Esophagus squamous epithelium (tissue), 5 donors: ENCODE measurements at regions not wholly inside any gene's neighbourhood (a gene's known extent, or its start where the extent isn't known, plus 50 kb on each side); places are given as distances from the start of the nearest gene placed in this dataset.

Experiments
- DNase-seq: peaks from one replicate; lab custom pipeline; 2025; lab: John Stamatoyannopoulos, UW
- H3K27ac ChIP-seq, 4 donors: fragments of 200-600 bp; sonication (generic); one replicate each; pipeline ENCODE4 v1.5.1; 2016 to 2019; ENCODE audit warnings: mild to moderate bottlenecking in 1 of 4
- H3K27me3 ChIP-seq, 4 donors: fragments of 200-600 bp; sonication (generic); 1 replicate in 3 of 4; 2 replicates in 1 of 4; pipeline versions ENCODE4 v1.5.1 to v1.6.0; 2017 to 2021; ENCODE audit warnings: antibody characterized with exemption in 1 of 4
- H3K36me3 ChIP-seq, 3 donors: fragments of 200-600 bp; sonication (generic); one replicate each; pipeline ENCODE4 v1.5.1; 2016 to 2019
- H3K4me1 ChIP-seq, 3 donors: fragments of 200-600 bp; sonication (generic); one replicate each; pipeline ENCODE4 v1.5.1; 2017 to 2019
- H3K4me3 ChIP-seq, 4 donors: fragments of 200-600 bp; sonication (generic); 1 replicate in 3 of 4; 2 replicates in 1 of 4; pipeline ENCODE4 v1.5.1; 2016 to 2019; ENCODE audit warnings: mild to moderate bottlenecking in 2 of 4, moderate library complexity in 1 of 4
- H3K9me3 ChIP-seq, 3 donors: fragments of 200-600 bp; sonication (generic); one replicate each; pipeline ENCODE4 v1.5.1; 2016 to 2019
- POLR2A ChIP-seq, 4 donors: fragments of 450-650 bp; IDR thresholded peaks; one replicate each; pipeline ENCODE4 v1.6.1; 2017; ENCODE audit warnings: antibody characterized with exemption in 4 of 4, mild to moderate bottlenecking in 4 of 4, moderate library complexity in 3 of 4
- WGBS, 2 donors: methylation state at CpG; one replicate each; pipeline ENCODE4 v1.1.5; 2018; 5-methylcytosine and 5-hydroxymethylcytosine counted together
- intact Hi-C: fragments of 100-400 bp; cut with DNase I; formaldehyde crosslinking; loops from one replicate; pipeline ENCODE4 v1.15.0; 2022
- TF ChIP-seq, protein P1 (sequence below), 6 experiments: fragments of 450-650 bp in 4 of 6; fragments of 200-600 bp in 2 of 6; sonication (generic) in 2 of 6; IDR thresholded peaks; one replicate each; pipeline ENCODE4 v1.5.1; 2016 to 2019; ENCODE audit warnings: antibody characterized with exemption in 6 of 6, mild to moderate bottlenecking in 4 of 6, moderate library complexity in 4 of 6
- donor health status: DM: yes; HTN: yes; CAD: no.

DNA sequence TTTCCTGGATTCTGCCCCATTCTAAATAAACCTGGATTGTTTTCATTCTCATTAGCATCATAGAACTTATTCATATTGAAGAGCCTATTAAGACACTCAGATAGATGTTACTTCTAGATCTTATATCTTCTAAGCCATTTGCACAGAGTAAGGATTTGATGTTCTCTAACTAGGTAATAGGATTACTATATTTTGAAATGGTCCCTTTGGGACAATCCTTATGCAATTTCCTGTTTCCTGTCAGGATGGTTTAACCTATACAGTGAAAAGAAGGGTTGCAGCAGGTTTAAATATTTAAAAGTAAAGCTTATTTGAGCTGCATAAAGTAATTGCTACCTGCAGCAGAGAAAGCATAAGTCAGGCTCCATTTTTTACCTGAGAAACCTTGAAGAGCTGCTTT, 860.1 kb downstream of the TFAP2A start:
- H3K4me3 ChIP-seq, result no peak overlapping the region
- intact Hi-C loops, result no loop called here
- H3K4me1 ChIP-seq, result no peaks in the 10 kb centered on the region
- DNase-seq, result no peak
- no peaks in the 10 kb centered on the region for H3K27me3 ChIP-seq
- H3K27ac ChIP-seq, result no peak overlapping the region
- H3K36me3 ChIP-seq, result no peaks in the 10 kb centered on the region
- H3K9me3 ChIP-seq, result peaks cover 0 to 24% (median 7%) of the 10 kb centered on the region in 3 donors
- TF ChIP-seq POLR2A (IDR thresholded peaks at IDR 0.05), result no peak
- TF ChIP-seq, protein P1, sequence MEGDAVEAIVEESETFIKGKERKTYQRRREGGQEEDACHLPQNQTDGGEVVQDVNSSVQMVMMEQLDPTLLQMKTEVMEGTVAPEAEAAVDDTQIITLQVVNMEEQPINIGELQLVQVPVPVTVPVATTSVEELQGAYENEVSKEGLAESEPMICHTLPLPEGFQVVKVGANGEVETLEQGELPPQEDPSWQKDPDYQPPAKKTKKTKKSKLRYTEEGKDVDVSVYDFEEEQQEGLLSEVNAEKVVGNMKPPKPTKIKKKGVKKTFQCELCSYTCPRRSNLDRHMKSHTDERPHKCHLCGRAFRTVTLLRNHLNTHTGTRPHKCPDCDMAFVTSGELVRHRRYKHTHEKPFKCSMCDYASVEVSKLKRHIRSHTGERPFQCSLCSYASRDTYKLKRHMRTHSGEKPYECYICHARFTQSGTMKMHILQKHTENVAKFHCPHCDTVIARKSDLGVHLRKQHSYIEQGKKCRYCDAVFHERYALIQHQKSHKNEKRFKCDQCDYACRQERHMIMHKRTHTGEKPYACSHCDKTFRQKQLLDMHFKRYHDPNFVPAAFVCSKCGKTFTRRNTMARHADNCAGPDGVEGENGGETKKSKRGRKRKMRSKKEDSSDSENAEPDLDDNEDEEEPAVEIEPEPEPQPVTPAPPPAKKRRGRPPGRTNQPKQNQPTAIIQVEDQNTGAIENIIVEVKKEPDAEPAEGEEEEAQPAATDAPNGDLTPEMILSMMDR (IDR thresholded peaks at IDR 0.05), result no peak

DNA sequence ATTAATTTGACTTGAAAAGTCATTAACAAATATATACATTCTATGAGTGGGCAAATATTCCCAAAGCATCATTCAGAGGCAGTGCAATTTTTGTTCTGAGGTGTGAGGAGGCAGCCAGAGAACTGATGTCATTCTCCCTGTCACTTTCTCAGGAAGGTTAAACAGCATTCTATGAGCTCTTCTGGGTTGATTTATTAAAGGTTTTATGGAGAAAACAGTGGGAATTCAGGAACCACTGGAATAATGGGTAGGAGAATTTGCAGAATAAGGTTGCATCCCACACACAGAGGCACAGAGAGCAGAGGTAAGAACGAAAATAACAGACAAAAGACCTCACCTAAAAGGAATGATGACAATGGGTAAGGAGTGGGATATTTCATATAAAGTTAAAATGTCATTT, 860.6 kb downstream of the TFAP2A start:
- H3K9me3 ChIP-seq, result peaks cover 0 to 26% (median 7%) of the 10 kb centered on the region in 3 donors
- H3K27me3 ChIP-seq, result no peaks in the 10 kb centered on the region
- no peak overlapping the region for H3K27ac ChIP-seq
- no peaks in the 10 kb centered on the region for H3K36me3 ChIP-seq
- intact Hi-C loops, result no loop called here
- H3K4me3 ChIP-seq, result no peak overlapping the region
- DNase-seq, result no peak
- H3K4me1 ChIP-seq, result no peaks in the 10 kb centered on the region
- 39 to 71% methylated on average over 1 of the region's 1 CpG for WGBS, 2 donors
- no peak for TF ChIP-seq POLR2A (IDR thresholded peaks at IDR 0.05)
- TF ChIP-seq, protein P1 (IDR thresholded peaks at IDR 0.05), result no peak

DNA sequence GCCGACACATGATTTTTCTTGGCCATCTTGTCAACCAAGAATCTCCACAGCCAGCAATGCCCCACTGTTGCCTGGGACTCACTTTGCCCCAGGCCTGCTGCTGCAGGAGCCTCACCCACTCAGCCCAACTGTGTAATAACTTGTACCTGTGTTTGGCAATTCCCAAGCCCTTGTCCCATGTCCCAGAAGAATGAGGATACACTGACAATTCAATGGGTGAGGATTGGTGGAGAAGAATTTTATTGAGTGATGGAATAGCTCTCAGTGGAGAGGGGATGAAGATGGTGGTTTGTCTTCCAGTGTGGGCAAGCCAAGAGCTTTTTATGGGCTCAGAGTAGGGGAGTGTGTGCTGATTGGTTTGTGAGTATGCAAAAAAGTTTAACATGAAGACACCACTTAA, 861.9 kb downstream of the TFAP2A start:
- Histone ChIP-seq H3K27me3 (no peaks in the 10 kb centered on the region), H3K27ac (no peak overlapping the region), H3K4me3 (no peak overlapping the region), H3K4me1 (no peaks in the 10 kb centered on the region), H3K36me3 (no peaks in the 10 kb centered on the region), H3K9me3 (peaks cover 0 to 26% (median 7%) of the 10 kb centered on the region in 3 donors)
- 41 to 55% methylated on average over 1 of the region's 1 CpG for WGBS, 2 donors
- DNase-seq, result no peak
- intact Hi-C loops, result no loop called here
- no peak for TF ChIP-seq POLR2A (IDR thresholded peaks at IDR 0.05)
- TF ChIP-seq, protein P1 (IDR thresholded peaks at IDR 0.05), result no peak

DNA sequence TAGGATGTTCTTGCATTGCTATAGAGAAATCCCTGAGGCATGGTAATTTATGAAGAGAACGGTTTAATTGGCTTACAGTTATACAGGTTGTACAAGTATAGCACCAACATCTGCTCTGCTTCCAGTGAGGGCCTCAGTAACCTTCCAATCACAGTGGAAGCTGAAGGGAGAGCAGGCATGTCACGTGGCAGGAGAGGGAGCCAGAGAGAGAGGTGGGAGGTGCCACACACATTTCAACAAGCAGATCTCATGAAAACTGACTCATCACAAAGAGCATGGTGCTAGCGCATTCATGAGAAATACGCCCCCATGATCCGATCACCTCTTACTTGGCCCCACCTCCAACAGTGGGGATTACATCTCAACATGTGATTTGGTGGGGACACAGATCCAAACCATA, 871.2 kb downstream of the TFAP2A start:
- intact Hi-C loops, result no loop called here
- Histone ChIP-seq H3K27me3 (peaks cover 0 to 3% (median 0%) of the 10 kb centered on the region in 4 donors), H3K4me1 (no peaks in the 10 kb centered on the region), H3K9me3 (no peaks in the 10 kb centered on the region), H3K27ac (no peak overlapping the region), H3K4me3 (no peak overlapping the region), H3K36me3 (no peaks in the 10 kb centered on the region)
- no peak for DNase-seq
- TF ChIP-seq POLR2A (IDR thresholded peaks at IDR 0.05), result no peak
- TF ChIP-seq, protein P1 (IDR thresholded peaks at IDR 0.05), result no peak
- 73 to 79% methylated on average over 5 of the region's 5 CpGs for WGBS, 2 donors

DNA sequence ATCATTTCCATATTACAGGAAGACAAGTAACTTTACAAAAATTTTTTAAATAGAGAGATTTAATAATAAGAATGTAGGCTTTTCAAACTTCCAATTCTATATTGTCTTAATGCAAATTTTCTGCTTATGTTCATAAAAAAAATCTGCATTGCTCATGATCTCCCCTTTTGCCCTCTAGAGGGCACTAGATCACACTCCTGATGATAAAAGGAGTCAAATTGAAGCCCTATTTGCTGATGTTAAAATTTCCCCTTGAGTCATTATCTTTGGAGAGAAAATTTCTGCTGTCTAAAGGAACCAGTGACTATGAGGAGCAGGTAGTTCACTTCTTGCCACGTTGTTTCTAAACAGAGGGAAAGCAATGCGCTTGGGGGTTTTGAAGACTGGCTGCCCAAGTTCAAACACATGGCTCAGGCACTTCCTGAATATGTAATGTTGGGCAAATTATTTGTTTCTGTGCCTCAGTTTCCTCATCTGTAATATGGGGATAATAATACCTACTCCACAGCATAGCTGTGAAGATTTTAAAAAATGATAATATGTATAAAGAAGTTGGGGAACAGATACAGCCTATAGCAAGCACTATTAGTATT, 874.2 kb downstream of the TFAP2A start:
- peaks cover 0 to 3% (median 0%) of the 10 kb centered on the region in 4 donors for H3K27me3 ChIP-seq
- intact Hi-C loops, result no loop called here
- H3K4me1 ChIP-seq, result no peaks in the 10 kb centered on the region
- no peak overlapping the region for H3K27ac ChIP-seq
- no peak for DNase-seq
- no peak overlapping the region for H3K4me3 ChIP-seq
- H3K9me3 ChIP-seq, result no peaks in the 10 kb centered on the region
- TF ChIP-seq, protein P1 (IDR thresholded peaks at IDR 0.05), result peak in 5 of 6 experiments; percentile 41 to 74 (median 63)
- TF ChIP-seq POLR2A (IDR thresholded peaks at IDR 0.05), result no peak
- 46 to 48% methylated on average over 2 of the region's 2 CpGs for WGBS, 2 donors
- no peaks in the 10 kb centered on the region for H3K36me3 ChIP-seq
